ENCODE measurements at regions not wholly inside any gene's neighbourhood (a gene's known extent, or its start where the extent isn't known, plus 50 kb on each side); places are given as distances from the start of the nearest gene placed in this dataset.

DNA sequence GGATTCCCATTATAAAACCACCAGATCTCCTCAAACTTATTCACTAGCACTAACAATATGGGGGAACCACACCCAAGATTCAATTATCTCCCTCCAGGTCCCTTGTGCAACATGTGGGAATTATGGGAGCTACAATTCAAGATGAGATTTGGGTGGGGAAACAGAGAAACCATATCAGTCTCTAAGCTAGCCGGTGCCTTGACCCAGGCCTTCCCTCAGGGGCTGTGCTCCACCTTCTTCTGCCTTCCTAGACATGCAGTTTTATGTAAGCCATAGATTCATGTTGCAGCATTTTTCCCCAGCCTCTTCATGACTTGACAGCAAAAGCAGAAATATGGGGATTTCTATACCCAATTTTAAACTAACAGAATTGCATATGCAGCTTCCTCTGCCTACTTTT lies 559.2 kb downstream of the TNS1 start:
- no peak for DNase-seq (ENCODE audit: low spot score)

- no peak for DNase-seq (ENCODE audit: low spot score)
Observed at GRCh38 chr2:217440000-217440399, 562.8 kb downstream of the TNS1 start.

DNA sequence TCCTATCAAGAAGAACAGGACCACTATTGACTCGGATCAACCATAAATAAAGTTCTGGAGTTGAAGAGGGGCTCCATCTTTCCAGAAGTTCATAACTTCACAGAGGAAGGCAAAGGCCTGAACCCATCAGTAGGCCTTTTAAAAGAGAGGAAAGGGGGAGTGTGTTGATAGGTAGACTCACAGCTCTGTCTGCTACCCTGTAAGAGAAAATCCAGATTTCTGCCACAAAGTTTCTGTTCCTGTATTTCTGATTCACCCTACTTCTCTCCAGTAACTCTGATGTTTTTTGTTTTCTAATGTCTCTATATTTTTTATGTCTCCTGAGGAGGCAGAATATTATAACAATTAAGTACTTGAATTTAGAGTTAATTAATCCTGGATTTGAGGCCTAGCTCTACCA lies 564.0 kb downstream of the TNS1 start:
- DNase-seq (ENCODE audit: low spot score) = no peak

DNA sequence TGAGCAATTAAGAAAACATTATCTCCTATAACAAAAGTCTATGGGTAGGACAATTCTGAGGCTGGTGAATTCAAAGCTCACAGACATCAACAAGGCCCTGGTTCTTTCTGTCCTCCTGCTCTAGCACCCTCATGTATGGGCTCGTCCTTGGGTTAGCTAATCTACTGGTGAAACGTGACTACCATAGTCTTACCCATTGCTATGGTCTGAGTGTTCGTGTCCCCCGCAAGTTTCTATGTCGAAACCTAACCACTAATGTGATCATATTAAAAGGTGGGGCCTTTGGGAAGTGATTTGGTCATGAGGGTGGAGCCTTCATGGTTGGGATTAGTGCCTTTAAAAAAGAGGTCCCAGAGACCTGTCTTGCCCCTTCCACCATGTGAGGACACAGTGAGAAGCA lies 564.7 kb downstream of the TNS1 start:
- DNase-seq (ENCODE audit: low spot score) = no peak

- DNase-seq (ENCODE audit: low spot score) = no peak
Observed at GRCh38 chr2:217437290-217437870, 565.4 kb downstream of the TNS1 start.

DNA sequence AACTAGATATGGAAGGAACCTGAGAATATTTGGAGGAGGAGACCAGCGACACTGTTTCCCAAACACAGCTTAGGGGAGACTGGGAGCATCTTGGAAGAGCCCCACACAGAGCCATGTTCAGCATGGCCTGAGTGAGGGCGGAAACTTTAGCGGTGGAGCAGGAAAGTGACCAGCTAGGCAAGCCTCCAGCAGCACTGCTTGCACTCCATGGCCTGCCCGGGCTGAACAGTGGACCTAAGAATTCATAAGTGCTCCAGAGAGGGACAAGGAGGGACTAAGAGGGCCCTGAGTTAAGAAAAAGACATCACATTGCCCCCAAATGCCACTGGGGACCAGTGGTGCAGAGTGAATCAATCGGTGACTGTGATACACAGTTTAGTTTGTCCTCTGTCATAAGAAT lies 566.4 kb downstream of the TNS1 start:
- no peak for DNase-seq (ENCODE audit: low spot score)

DNA sequence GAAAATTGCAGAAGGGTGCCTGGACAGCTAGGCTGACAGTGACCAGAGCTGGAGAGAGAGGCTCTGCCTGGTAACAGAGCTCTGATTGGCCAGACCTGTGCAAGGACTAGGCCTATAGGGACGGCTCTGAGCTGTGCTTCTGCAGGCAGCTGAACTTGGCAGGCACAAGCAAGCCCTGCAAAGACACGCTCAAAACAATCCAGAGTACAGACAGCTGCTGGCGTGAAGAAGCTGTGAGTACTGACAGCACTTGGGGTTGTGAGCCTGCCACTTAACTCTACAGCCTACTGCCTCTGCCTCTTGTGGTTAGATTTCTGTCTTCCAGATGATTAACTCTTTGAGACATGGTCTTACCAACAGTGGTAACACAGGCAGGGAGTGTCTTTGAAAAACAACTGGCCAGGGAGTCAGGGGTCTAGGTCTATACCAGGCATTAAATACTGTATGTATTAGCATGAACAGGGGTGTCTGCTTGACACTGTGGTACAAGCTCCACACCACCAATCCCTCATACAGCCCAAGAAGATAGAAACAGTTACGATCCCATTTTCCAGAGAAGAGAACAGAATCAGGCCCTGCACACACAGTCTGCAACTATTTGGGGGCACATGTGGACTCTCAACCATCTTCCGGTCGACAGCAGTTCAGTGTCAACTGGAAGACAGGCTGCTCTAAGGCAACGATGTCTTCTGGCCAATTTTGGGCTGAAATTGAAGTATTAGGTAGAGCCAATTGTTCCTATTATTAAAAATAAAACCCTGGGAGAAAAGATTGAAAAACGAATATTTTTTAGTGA lies 568.4 kb downstream of the TNS1 start:
- DNase-seq (ENCODE audit: low spot score) = no peak

DNA sequence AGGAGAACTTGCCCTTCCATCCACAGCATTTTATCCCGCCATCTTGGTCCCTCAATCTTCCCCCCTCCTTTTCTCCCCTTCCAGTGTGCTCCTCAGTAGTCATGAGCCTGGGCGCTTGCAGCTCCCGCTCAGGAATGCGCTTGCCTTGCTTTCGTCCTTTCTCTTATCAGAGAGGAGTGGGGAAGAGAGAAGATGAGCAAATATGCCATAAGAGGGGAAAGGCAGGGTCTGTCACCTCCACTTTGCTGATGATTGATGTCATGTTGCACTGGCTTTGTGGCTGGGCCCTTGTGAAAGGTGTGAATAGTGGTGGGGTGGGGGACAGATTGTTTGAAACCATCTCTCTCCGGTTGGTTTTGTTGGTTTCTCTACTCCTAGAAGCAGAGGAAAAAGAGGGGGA lies 569.3 kb downstream of the TNS1 start:
- DNase-seq (ENCODE audit: low spot score) = no peak

GRCh38 chr2:217431577-217432269 lies 571.1 kb downstream of the TNS1 start:
- DNase-seq (ENCODE audit: low spot score) = no peak

DNA sequence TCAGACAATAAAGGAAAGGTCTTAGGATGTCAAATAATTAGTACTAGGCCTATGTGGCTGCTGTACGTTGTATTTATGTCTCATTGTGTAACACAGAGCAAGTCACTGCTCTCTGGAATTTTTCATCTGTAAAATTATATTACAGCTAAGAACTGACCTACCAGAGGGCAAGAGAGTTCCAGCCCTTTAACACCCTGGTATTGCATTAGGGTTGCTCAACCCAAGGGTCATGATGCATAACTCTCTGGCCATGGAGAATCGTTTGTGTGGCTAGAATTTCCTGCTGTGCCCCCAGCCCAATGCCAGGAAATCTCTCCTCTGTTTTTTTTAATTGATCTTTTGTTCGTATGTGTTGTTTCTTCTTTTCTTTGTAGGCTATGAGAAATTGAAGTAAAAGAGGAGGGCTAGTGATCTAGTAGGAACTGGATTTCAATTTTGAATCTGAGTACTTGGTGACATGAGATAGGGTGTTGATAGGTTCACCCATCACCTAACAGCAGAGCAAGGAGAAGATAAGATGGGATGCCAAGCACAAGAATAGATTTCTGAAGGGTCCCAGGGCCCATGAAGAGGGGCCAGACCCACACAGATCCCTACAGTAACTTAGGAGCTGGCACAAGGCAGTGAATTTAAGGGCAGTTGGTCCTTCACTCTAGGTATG lies 571.2 kb upstream of the TNP1 start:
- no peak for DNase-seq (ENCODE audit: low spot score)

DNA sequence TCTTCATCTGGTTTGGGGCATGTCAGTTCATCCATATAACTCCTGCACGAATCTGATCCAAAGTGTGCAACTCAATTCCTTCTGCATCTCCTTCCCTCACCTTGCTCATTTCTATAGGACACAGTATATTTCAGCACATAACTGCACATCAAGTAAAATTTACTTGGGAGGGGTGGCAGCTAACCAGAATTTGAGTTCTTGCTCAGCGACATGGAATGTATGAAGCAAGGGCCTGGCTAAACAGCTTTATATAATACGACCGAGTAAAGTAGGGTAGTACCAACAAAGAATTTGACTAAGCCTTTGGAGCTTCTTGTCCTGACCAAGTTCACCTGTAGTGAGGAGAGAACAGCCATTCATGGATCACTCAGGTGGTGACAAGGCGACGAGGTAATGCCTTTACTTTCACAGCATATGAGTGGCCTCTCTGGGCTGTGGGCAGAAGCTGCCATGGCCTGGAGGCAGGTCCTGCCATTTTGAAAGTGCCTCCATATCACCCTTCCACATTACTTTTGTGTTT lies 570.2 kb upstream of the TNP1 start:
- no peak for DNase-seq (ENCODE audit: low spot score)

DNA sequence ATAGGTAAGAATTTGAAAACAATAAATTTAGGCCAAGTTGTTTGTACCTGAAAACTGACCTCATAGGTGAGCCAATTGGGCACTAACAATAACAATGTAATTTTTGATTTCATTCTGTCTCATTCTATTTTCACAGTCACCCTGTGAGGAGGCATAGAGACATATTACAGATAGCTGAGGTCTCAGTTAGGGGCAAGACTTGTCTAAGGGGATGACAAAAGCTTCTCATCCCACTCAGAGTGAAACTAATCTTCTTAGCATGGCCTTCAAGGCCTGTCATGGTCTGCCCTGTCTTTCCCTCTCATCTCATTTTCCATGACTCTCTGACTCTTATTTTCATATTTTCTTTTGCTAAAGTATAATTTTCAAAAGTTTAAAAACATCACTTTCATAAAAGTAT lies 562.0 kb upstream of the TNP1 start:
- DNase-seq (ENCODE audit: low spot score) = no peak

- DNase-seq (ENCODE audit: low spot score) = no peak
Observed at GRCh38 chr2:217420854-217421253, 561.0 kb upstream of the TNP1 start.

GRCh38 chr2:217419055-217419671 lies 559.3 kb upstream of the TNP1 start:
- no peak for DNase-seq (ENCODE audit: low spot score)

DNA sequence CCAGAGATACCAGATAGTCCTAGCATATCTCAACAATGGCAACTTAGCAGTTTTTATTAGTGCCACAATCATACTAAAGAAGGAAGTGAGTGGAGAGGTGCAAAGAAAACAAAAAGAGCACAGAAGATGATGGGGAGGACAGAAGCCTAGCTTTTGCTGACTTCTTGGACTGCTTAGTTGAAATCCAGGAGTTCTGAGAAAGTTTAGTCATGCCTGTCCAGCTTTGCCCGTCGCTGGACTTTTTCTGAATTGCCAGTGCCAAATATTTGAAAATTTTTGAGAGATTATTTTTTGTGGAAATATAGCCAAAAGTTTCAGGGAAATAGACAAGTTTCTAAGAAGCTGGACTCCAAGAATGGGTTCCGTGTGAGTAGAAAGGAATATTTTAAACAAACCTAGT lies 558.7 kb upstream of the TNP1 start:
- no peak for DNase-seq (ENCODE audit: low spot score)

DNA sequence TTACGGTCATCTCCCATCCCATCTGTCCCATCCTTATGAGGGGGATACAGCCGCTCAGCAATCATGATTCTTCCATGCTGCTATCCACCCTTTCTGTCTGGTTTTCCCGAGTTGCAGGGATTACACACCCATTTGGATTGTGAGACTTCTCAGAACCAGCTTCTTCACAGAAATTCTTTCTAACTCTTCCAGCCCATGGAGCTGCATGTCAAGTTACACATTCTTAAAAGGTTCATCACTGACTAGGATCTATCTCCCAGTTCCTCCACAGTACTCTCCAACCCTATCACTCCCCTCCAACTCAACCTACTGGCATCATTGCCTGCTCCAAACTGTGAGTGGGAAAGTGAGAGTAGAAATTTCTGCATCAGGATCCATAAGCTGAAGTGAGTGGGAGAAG lies 558.2 kb upstream of the TNP1 start:
- no peak for DNase-seq (ENCODE audit: low spot score)

DNA sequence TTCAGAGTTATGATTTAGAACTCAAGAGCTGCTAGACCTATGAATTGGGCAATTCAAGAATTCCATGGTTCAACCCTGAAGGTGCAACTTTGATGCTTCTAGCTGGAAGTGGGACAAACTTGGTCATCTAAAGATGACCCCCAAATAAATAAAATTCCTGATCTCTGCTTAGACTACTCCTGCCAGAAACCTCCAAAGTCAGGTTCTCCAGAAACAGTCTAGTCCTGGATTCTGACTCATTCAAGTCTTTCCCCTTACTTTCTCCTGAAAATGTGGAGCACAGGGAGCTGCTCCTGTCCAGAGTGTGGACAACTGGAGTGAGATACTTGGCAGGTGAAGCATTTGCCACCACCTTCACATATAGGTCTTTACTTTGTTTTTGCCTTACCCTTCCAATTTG lies 557.7 kb upstream of the TNP1 start:
- no peak for DNase-seq (ENCODE audit: low spot score)

GRCh38 chr2:217415316-217415715 lies 555.5 kb upstream of the TNP1 start:
- no peak for DNase-seq (ENCODE audit: low spot score)

- no peak for DNase-seq (ENCODE audit: low spot score)
Observed at GRCh38 chr2:217414429-217414828, 554.6 kb upstream of the TNP1 start.

GRCh38 chr2:217413193-217413592 lies 553.3 kb upstream of the TNP1 start:
- no peak for DNase-seq (ENCODE audit: low spot score)

- no peak for DNase-seq (ENCODE audit: low spot score)
Observed at GRCh38 chr2:217412721-217413120, 552.9 kb upstream of the TNP1 start.

DNA sequence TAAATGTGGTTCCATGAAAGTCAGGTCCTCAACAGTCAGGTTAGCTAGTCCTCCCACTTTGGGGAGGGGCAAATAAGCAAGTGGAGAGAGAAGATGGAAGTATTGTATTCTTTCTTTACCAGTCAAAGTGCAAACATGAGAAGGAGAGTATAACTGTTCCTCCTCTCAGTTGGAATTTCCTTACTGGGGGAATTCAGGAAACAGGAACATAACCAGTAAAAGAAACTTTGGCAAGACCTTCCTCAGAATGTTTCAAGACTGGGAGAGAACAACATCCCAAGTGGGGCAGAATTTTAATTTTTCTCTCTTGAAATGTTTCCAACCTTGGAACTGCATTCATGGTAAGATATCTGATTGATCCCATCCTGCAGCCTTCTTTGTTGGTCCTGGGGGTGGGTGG lies 552.4 kb upstream of the TNP1 start:
- DNase-seq (ENCODE audit: low spot score) = no peak

DNA sequence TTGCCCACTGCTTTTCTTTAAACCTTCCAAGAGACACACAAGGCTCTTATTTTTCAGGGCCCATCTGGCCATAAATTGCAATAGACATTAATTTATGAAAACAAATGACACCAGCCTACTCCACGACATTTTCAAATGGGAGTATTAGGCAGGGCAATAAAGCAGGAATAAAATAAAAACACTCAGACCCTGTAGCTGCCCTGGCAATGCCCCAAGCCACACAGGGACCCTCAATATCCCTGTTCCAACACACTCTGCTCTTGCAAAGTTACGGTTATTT lies 550.8 kb upstream of the TNP1 start:
- no peak for DNase-seq (ENCODE audit: low spot score)

Measured in hematopoietic multipotent progenitor cell treated with erythropoietin and hydrocortisone succinate and interleukin-3 and kit ligand, for 17 days (in vitro differentiated cells).